H9 (cell line): ENCODE measurements at regions not wholly inside any gene's neighbourhood (a gene's known extent, or its start where the extent isn't known, plus 50 kb on each side); places are given as distances from the start of the nearest gene placed in this dataset.

ENCODE experiments used
- DNase-seq: peaks from one replicate; pipeline ENCODE4 v3.0.0-alpha.2; 2017
- H2AFZ ChIP-seq: one replicate; pipeline ENCODE4 v1.6.1; 2013; ENCODE audit warnings: mild to moderate bottlenecking, low read length, control low read depth, moderate library complexity
- H2AK5ac ChIP-seq: 2 replicates; pipeline ENCODE4 v1.6.1; 2013; ENCODE audit warnings: low read length, control low read depth, mixed read lengths; ENCODE audit not compliant: insufficient read length
- H2BK120ac ChIP-seq: one replicate; pipeline ENCODE4 v1.6.1; 2013; ENCODE audit warnings: low read depth, mild to moderate bottlenecking, low read length, control low read depth, inconsistent platforms; ENCODE audit not compliant: poor library complexity, severe bottlenecking
- H2BK12ac ChIP-seq: 2 replicates; pipeline ENCODE4 v1.6.1; 2013; ENCODE audit warnings: low read length, control low read depth, mixed read lengths, low read depth; ENCODE audit not compliant: insufficient read length
- H2BK15ac ChIP-seq: 2 replicates; pipeline ENCODE4 v1.6.1; 2013; ENCODE audit warnings: low read depth, low read length, control low read depth
- H2BK20ac ChIP-seq: one replicate; pipeline ENCODE4 v1.6.1; 2013; ENCODE audit warnings: low read depth, mild to moderate bottlenecking, low read length, control low read depth, inconsistent platforms; ENCODE audit not compliant: poor library complexity, severe bottlenecking
- H2BK5ac ChIP-seq: 2 replicates; pipeline ENCODE4 v1.6.1; 2013; ENCODE audit warnings: low read length, control low read depth, mixed read lengths; ENCODE audit not compliant: insufficient read length
- H3K14ac ChIP-seq: 2 replicates; pipeline ENCODE4 v1.6.1; 2013; ENCODE audit warnings: low read length, control low read depth; ENCODE audit not compliant: insufficient read depth
- H3K18ac ChIP-seq: 2 replicates; pipeline ENCODE4 v1.6.1; 2013; ENCODE audit warnings: low read depth, mild to moderate bottlenecking, mixed read lengths, low read length, control low read depth; ENCODE audit not compliant: insufficient read length
- H3K23ac ChIP-seq: 2 replicates; pipeline ENCODE4 v1.6.1; 2013; ENCODE audit warnings: low read length, control low read depth, mixed read lengths, low read depth; ENCODE audit not compliant: insufficient read length
- H3K23me2 ChIP-seq: 2 replicates; pipeline ENCODE4 v1.6.1; 2013; ENCODE audit warnings: low read depth, mild to moderate bottlenecking, mixed read lengths, low read length, control low read depth; ENCODE audit not compliant: insufficient read length, poor library complexity, severe bottlenecking
- H3K27ac ChIP-seq: 2 replicates; pipeline ENCODE4 v1.5.1; 2013; ENCODE audit warnings: low read length, control low read depth, mixed read lengths, low read depth; ENCODE audit not compliant: insufficient read length
- H3K27me3 ChIP-seq: 2 replicates; pipeline ENCODE4 v1.6.1; 2013; ENCODE audit warnings: low read length, control low read depth, inconsistent platforms; ENCODE audit not compliant: insufficient read depth
- H3K4ac ChIP-seq: 2 replicates; pipeline ENCODE4 v1.6.1; 2013; ENCODE audit warnings: low read depth, mild to moderate bottlenecking, control low read depth, inconsistent platforms, low read length, moderate library complexity
- H3K4me1 ChIP-seq: 2 replicates; pipeline ENCODE4 v1.6.1; 2013; ENCODE audit warnings: low read length, control low read depth, inconsistent platforms; ENCODE audit not compliant: insufficient read depth
- H3K4me2 ChIP-seq: 2 replicates; pipeline ENCODE4 v1.6.1; 2013; ENCODE audit warnings: low read length, control low read depth, mixed read lengths; ENCODE audit not compliant: insufficient read length, insufficient read depth
- H3K56ac ChIP-seq: 2 replicates; pipeline ENCODE4 v1.6.1; 2013; ENCODE audit warnings: low read depth, mild to moderate bottlenecking, mixed read lengths, low read length, control low read depth; ENCODE audit not compliant: insufficient read length
- H3K79me1 ChIP-seq: 2 replicates; pipeline ENCODE4 v1.6.1; 2013; ENCODE audit warnings: low read depth, mild to moderate bottlenecking, moderate library complexity, low read length, control low read depth, inconsistent platforms; ENCODE audit not compliant: insufficient read depth, poor library complexity, severe bottlenecking
- H3K79me2 ChIP-seq: 2 replicates; pipeline ENCODE4 v1.6.1; 2013; ENCODE audit warnings: low read length, control low read depth, inconsistent platforms; ENCODE audit not compliant: insufficient read depth
- H3K9ac ChIP-seq: 2 replicates; pipeline ENCODE4 v1.6.1; 2013; ENCODE audit warnings: low read length, control low read depth, mixed read lengths; ENCODE audit not compliant: insufficient read length; ENCODE audit errors: extremely low read depth
- H3K9me3 ChIP-seq: one replicate; pipeline ENCODE4 v1.6.1; 2013; ENCODE audit warnings: low read depth, low read length, inconsistent platforms; ENCODE audit not compliant: control insufficient read depth
- H3T11ph ChIP-seq: one replicate; pipeline ENCODE4 v1.6.1; 2013; ENCODE audit warnings: mild to moderate bottlenecking, low read length, control low read depth, inconsistent platforms
- H4K20me1 ChIP-seq: one replicate; pipeline ENCODE4 v1.6.1; 2013; ENCODE audit not compliant: control insufficient read depth, insufficient read length, insufficient read depth
- H4K5ac ChIP-seq: 2 replicates; pipeline ENCODE4 v1.6.1; 2013; ENCODE audit warnings: low read depth, mild to moderate bottlenecking, mixed read lengths, low read length, control low read depth; ENCODE audit not compliant: insufficient read length
- H4K8ac ChIP-seq: replicated peaks from 2 replicates; pipeline ENCODE4 v1.6.1; 2013; ENCODE audit warnings: low read length, control low read depth, mixed read lengths, low read depth; ENCODE audit not compliant: insufficient read length
- H4K91ac ChIP-seq: 2 replicates; pipeline ENCODE4 v1.6.1; 2013; ENCODE audit warnings: low read depth, mild to moderate bottlenecking, moderate library complexity, mixed read lengths, low read length, control low read depth; ENCODE audit not compliant: insufficient read length
- H3K27ac Mint-ChIP-seq, 3 experiments: 2 replicates in 2 of 3; 3 replicates in 1 of 3; pipeline ENCODE4 v1.8.0; 2020 to 2021; ENCODE audit warnings: mixed read lengths in 3 of 3, mild to moderate bottlenecking in 1 of 3, moderate library complexity in 1 of 3
- H3K27me3 Mint-ChIP-seq: 2 replicates; pipeline ENCODE4 v1.8.0; 2021; ENCODE audit warnings: low read depth, mild to moderate bottlenecking, moderate library complexity, mixed read lengths
- H3K36me3 Mint-ChIP-seq, 3 experiments: 2 replicates in 2 of 3; 3 replicates in 1 of 3; pipeline ENCODE4 v1.8.0; 2020 to 2021; ENCODE audit warnings: low read depth in 3 of 3, mixed read lengths in 3 of 3; ENCODE audit not compliant: insufficient read depth in 1 of 3
- H3K4me1 Mint-ChIP-seq, 2 experiments: 2 replicates each; pipeline ENCODE4 v1.8.0; 2020; ENCODE audit warnings: mixed read lengths in 2 of 2
- H3K4me3 Mint-ChIP-seq, 2 experiments: 2 replicates in 1 of 2; 3 replicates in 1 of 2; pipeline ENCODE4 v1.8.0; 2020 to 2021; ENCODE audit warnings: mild to moderate bottlenecking in 2 of 2, mixed read lengths in 2 of 2, moderate library complexity in 1 of 2
- H3K9me3 Mint-ChIP-seq, 2 experiments: 2 replicates in 1 of 2; 3 replicates in 1 of 2; pipeline ENCODE4 v1.8.0; 2020; ENCODE audit warnings: mild to moderate bottlenecking in 2 of 2, mixed read lengths in 2 of 2, moderate library complexity in 1 of 2
- WGBS: extraction: QIAGEN DNeasy Blood & Tissue Kit; methylation state at CpG from one replicate; pipeline ENCODE4 v1.1.7; 2013; ENCODE audit warnings: missing lambda C conversion rate, low lambda C conversion rate, mixed read lengths; ENCODE audit not compliant: insufficient read length; ENCODE audit errors: extremely low coverage; 5-methylcytosine and 5-hydroxymethylcytosine counted together
- TF ChIP-seq, protein P1 (sequence below): fragments of 200-600 bp; sonication (generic); conservative IDR thresholded peaks from 3 replicates; pipeline ENCODE4 v1.8.0; 2021; ENCODE audit warnings: antibody characterized with exemption, mild to moderate bottlenecking

DNA sequence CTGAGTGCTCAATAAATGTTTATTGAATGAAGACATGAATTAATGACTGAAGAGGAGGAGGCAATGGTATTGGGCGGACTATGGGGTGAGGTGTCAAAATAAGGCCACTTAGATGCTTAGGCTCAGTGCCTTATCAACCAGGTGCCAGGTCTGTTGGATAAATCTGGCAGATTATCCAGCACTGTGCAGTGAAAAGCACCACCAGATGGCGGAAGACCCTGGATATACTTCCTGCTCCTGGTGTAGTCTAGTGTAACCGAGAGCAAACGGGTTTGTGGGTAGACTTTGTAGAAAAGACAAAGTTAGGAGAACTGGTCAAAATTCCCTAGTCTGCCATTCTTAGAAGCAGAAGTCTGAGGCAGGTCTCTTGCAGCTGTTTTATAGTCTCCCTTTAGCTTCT, 306.3 kb downstream of the ATP23 start:
- Histone ChIP-seq H3K27ac (no peak overlapping the region), H3K9me3 (no peaks in the 10 kb centered on the region), H3K4me2 (no peak overlapping the region), H2BK20ac (no peak overlapping the region), H3K4me1 (no peaks in the 10 kb centered on the region), H3T11ph (no peak overlapping the region), H3K27me3 (no peaks in the 10 kb centered on the region; the same call in 1 of the 2 replicates), H2BK120ac (no peak overlapping the region), H3K9ac (no peak overlapping the region), H3K79me2 (no peaks in the 10 kb centered on the region), H2BK15ac (no peak overlapping the region), H3K4ac (no peak overlapping the region), H3K23ac (no peak overlapping the region), H4K91ac (no peak overlapping the region), H2AK5ac (no peak overlapping the region), H4K5ac (no peak overlapping the region), H2BK12ac (no peak overlapping the region), H4K20me1 (no peaks in the 10 kb centered on the region), H4K8ac (no peak overlapping the region), H2BK5ac (no peak overlapping the region), H3K56ac (no peak overlapping the region), H3K14ac (no peak overlapping the region), H3K23me2 (no peaks in the 10 kb centered on the region), H3K79me1 (no peaks in the 10 kb centered on the region), H2AFZ (no peak overlapping the region), H3K18ac (no peak overlapping the region)
- WGBS = no CpG with 5 or more reads among the region's 4 CpGs
- Mint-ChIP-seq H3K36me3 (no peaks in the 10 kb centered on the region), H3K4me1 (peaks cover 8 to 9% of the 10 kb centered on the region in 2 experiments), H3K27ac (no peak overlapping the region), H3K27me3 (no peaks in the 10 kb centered on the region; the same call in 1 of the 2 replicates), H3K4me3 (no peak overlapping the region), H3K9me3 (no peaks in the 10 kb centered on the region; a peak in 1 of 5 replicates)
- TF ChIP-seq, protein P1, sequence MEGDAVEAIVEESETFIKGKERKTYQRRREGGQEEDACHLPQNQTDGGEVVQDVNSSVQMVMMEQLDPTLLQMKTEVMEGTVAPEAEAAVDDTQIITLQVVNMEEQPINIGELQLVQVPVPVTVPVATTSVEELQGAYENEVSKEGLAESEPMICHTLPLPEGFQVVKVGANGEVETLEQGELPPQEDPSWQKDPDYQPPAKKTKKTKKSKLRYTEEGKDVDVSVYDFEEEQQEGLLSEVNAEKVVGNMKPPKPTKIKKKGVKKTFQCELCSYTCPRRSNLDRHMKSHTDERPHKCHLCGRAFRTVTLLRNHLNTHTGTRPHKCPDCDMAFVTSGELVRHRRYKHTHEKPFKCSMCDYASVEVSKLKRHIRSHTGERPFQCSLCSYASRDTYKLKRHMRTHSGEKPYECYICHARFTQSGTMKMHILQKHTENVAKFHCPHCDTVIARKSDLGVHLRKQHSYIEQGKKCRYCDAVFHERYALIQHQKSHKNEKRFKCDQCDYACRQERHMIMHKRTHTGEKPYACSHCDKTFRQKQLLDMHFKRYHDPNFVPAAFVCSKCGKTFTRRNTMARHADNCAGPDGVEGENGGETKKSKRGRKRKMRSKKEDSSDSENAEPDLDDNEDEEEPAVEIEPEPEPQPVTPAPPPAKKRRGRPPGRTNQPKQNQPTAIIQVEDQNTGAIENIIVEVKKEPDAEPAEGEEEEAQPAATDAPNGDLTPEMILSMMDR = peak; percentile 47; the same call in 2 of the 3 replicates
- no peak for DNase-seq
